GM10266 (cell line): ENCODE measurements at regions not wholly inside any gene's neighbourhood (a gene's known extent, or its start where the extent isn't known, plus 50 kb on each side); places are given as distances from the start of the nearest gene placed in this dataset.

Experiments
- DNase-seq: peaks from one replicate; pipeline ENCODE4 v3.0.0; 2012; ENCODE audit errors: extremely low spot score
- CTCF ChIP-seq: IDR thresholded peaks from 2 replicates; pipeline ENCODE4 v1.5.1; 2012; ENCODE audit warnings: mild to moderate bottlenecking, low read depth; ENCODE audit not compliant: control insufficient read depth, insufficient read depth; ENCODE audit errors: missing control alignments

GRCh38 chr18:38966841-38967240 is 1401.2 kb upstream of the CELF4 start:
- DNase-seq: no peak
- TF ChIP-seq CTCF: no peak

GRCh38 chr18:38963943-38964660 is 1398.5 kb upstream of the CELF4 start:
- no peak for DNase-seq
- TF ChIP-seq CTCF: no peak

GRCh38 chr18:38961880-38962279 is 1396.3 kb upstream of the CELF4 start:
- DNase-seq: no peak
- no peak for TF ChIP-seq CTCF

GRCh38 chr18:38957736-38958135 is 1392.1 kb upstream of the CELF4 start:
- DNase-seq: no peak
- TF ChIP-seq CTCF: no peak

GRCh38 chr18:38956068-38956467 is 1390.5 kb upstream of the CELF4 start:
- TF ChIP-seq CTCF: no peak

GRCh38 chr18:38951633-38952032 is 1386.0 kb upstream of the CELF4 start:
- no peak for TF ChIP-seq CTCF
- no peak for DNase-seq

More at GRCh38 chr18:38956068-38956467, 1390.5 kb upstream of the CELF4 start:
- no peak for DNase-seq

- DNase-seq: no peak
- TF ChIP-seq CTCF: no peak
Observed at GRCh38 chr18:38948436-38948835, 1382.8 kb upstream of the CELF4 start.
